Neural cell (in vitro differentiated cells): ENCODE measurements at regions not wholly inside any gene's neighbourhood (a gene's known extent, or its start where the extent isn't known, plus 50 kb on each side); places are given as distances from the start of the nearest gene placed in this dataset.

Experiments used
- H2AFZ ChIP-seq: fragments of 200-600, 300-800 bp; sonication (generic), shearing (Covaris generic); 2 replicates; pipeline ENCODE4 v1.6.0; 2014; ENCODE audit warnings: low read depth, mild to moderate bottlenecking, antibody characterized with exemption, low read length, moderate library complexity
- H3F3A ChIP-seq: fragments of 200-600 bp; shearing (Covaris generic); 2 replicates; pipeline ENCODE4 v1.6.1; 2016; ENCODE audit warnings: mild to moderate bottlenecking, moderate library complexity, mixed read lengths, antibody characterized with exemption, low read length; ENCODE audit not compliant: insufficient read depth, poor library complexity, severe bottlenecking
- H3K27ac ChIP-seq: fragments of 200-600, 300-800 bp; sonication (generic), shearing (Covaris generic); 2 replicates; pipeline ENCODE4 v1.5.1; 2014; ENCODE audit warnings: mild to moderate bottlenecking, low read length, moderate library complexity
- H3K27me3 ChIP-seq: fragments of 300-800, 200-600 bp; sonication (generic), shearing (Covaris generic); 2 replicates; pipeline ENCODE4 v1.6.0; 2014; ENCODE audit warnings: mild to moderate bottlenecking, low read depth, low read length, moderate library complexity; ENCODE audit not compliant: insufficient read depth
- H3K36me3 ChIP-seq: fragments of 300-800, 200-600 bp; sonication (generic), shearing (Covaris generic); 2 replicates; pipeline ENCODE4 v1.5.1; 2014; ENCODE audit warnings: mild to moderate bottlenecking, antibody characterized with exemption, low read length, moderate library complexity; ENCODE audit not compliant: insufficient read depth
- H3K4me2 ChIP-seq: fragments of 300-800, 200-600 bp; sonication (generic), shearing (Covaris generic); 2 replicates; pipeline ENCODE4 v1.6.0; 2014; ENCODE audit warnings: mild to moderate bottlenecking, low read length
- H3K4me3 ChIP-seq: fragments of 300-800, 200-600 bp; sonication (generic), shearing (Covaris generic); 2 replicates; pipeline ENCODE4 v1.5.1; 2014; ENCODE audit warnings: mild to moderate bottlenecking, low read length, moderate library complexity
- H3K79me2 ChIP-seq: fragments of 200-600 bp; shearing (Covaris generic); replicated peaks from 2 replicates; pipeline ENCODE4 v1.6.0; 2014; ENCODE audit warnings: mild to moderate bottlenecking, low read length, moderate library complexity; ENCODE audit not compliant: insufficient read depth
- H3K9ac ChIP-seq: fragments of 300-800, 200-600 bp; sonication (generic), shearing (Covaris generic); 2 replicates; pipeline ENCODE4 v1.6.1; 2016; ENCODE audit warnings: mild to moderate bottlenecking, low read length, mixed read lengths
- H3K9me2 ChIP-seq: fragments of 200-600 bp; shearing (Covaris generic); 2 replicates; pipeline ENCODE4 v1.6.1; 2016; ENCODE audit warnings: mild to moderate bottlenecking, low read length, mixed read lengths; ENCODE audit not compliant: insufficient read depth
- H3K9me3 ChIP-seq: fragments of 200-600, 300-800 bp; sonication (generic), shearing (Covaris generic); 2 replicates; pipeline ENCODE4 v1.6.1; 2016; ENCODE audit warnings: mild to moderate bottlenecking, mixed run types, low read length, moderate library complexity, mixed read lengths
- H4K20me1 ChIP-seq: fragments of 200-600 bp; shearing (Covaris generic); 2 replicates; pipeline ENCODE4 v1.6.1; 2016; ENCODE audit warnings: mild to moderate bottlenecking, mixed run types; ENCODE audit not compliant: insufficient read depth
- CTCF ChIP-seq: fragments of 450-650 bp; IDR thresholded peaks from 2 replicates; pipeline ENCODE4 v1.5.1; 2014; ENCODE audit warnings: antibody characterized with exemption, mild to moderate bottlenecking, moderate library complexity; ENCODE audit not compliant: poor library complexity, severe bottlenecking
- EP300 ChIP-seq: fragments of 450-650 bp; conservative IDR thresholded peaks from 2 replicates; pipeline ENCODE4 v1.6.1; 2014; ENCODE audit warnings: antibody characterized with exemption, mild to moderate bottlenecking, moderate library complexity; ENCODE audit not compliant: poor library complexity, severe bottlenecking
- MXI1 ChIP-seq: fragments of 450-650 bp; conservative IDR thresholded peaks from 2 replicates; pipeline ENCODE4 v1.6.1; 2014; ENCODE audit warnings: antibody characterized with exemption, mild to moderate bottlenecking; ENCODE audit not compliant: poor library complexity, severe bottlenecking
- POLR2AphosphoS5 ChIP-seq: IDR thresholded peaks from 2 replicates; pipeline ENCODE4 v1.6.1; 2012
- RAD21 ChIP-seq: fragments of 450-650 bp; conservative IDR thresholded peaks from 2 replicates; pipeline ENCODE4 v1.6.1; 2014; ENCODE audit warnings: antibody characterized with exemption, mild to moderate bottlenecking, moderate library complexity
- REST ChIP-seq: IDR thresholded peaks from 2 replicates; pipeline ENCODE4 v1.6.1; 2012; ENCODE audit warnings: borderline replicate concordance
- SMC3 ChIP-seq: fragments of 450-650 bp; conservative IDR thresholded peaks from 2 replicates; pipeline ENCODE4 v1.6.1; 2014; ENCODE audit warnings: antibody characterized with exemption, mild to moderate bottlenecking, moderate library complexity; ENCODE audit not compliant: poor library complexity
- TAF1 ChIP-seq: IDR thresholded peaks from 2 replicates; pipeline ENCODE4 v1.6.1; 2012; ENCODE audit warnings: low read depth

GRCh38 chr5:107104040-107104995 lies 566.4 kb downstream of the EFNA5 start:
- Histone ChIP-seq H3K9ac (no peak overlapping the region), H3K79me2 (no peaks in the 10 kb centered on the region), H2AFZ (no peak overlapping the region), H4K20me1 (no peaks in the 10 kb centered on the region), H3K9me2 (no peaks in the 10 kb centered on the region), H3K9me3 (peaks cover 4% of the 10 kb centered on the region), H3K36me3 (no peaks in the 10 kb centered on the region), H3K4me3 (no peak overlapping the region), H3K27me3 (no peaks in the 10 kb centered on the region), H3K4me2 (no peak overlapping the region), H3K27ac (no peak overlapping the region), H3F3A (no peaks in the 10 kb centered on the region)
- TF ChIP-seq SMC3 = peak; percentile 29
- TF ChIP-seq RAD21 = peak; percentile 24
- no peak for TF ChIP-seq CTCF

GRCh38 chr5:107103522-107103921 lies 567.2 kb downstream of the EFNA5 start:
- H3K9ac ChIP-seq = no peak overlapping the region

More at GRCh38 chr5:107103522-107103921, 567.2 kb downstream of the EFNA5 start:
- Histone ChIP-seq H3K9me3 (peaks cover 4% of the 10 kb centered on the region), H3F3A (no peaks in the 10 kb centered on the region), H3K27me3 (no peaks in the 10 kb centered on the region), H4K20me1 (no peaks in the 10 kb centered on the region), H3K36me3 (no peaks in the 10 kb centered on the region), H3K4me3 (no peak overlapping the region), H3K27ac (no peak overlapping the region), H3K9me2 (no peaks in the 10 kb centered on the region), H3K4me2 (no peak overlapping the region), H2AFZ (no peak overlapping the region), H3K79me2 (no peaks in the 10 kb centered on the region)
- no peak for TF ChIP-seq SMC3
- no peak for TF ChIP-seq CTCF
- no peak for TF ChIP-seq MXI1
- no peak for TF ChIP-seq EP300
- TF ChIP-seq REST = no peak
- no peak for TF ChIP-seq POLR2AphosphoS5
- TF ChIP-seq TAF1 = no peak
- no peak for TF ChIP-seq RAD21
